Natural killer cell (primary cell): ENCODE measurements at regions not wholly inside any gene's neighbourhood (a gene's known extent, or its start where the extent isn't known, plus 50 kb on each side); places are given as distances from the start of the nearest gene placed in this dataset.

ENCODE experiments used
- ATAC-seq, 3 donors: fragments of 150-1000 bp in 2 of 3; fragments of 200-7000 bp in 1 of 3; cut with Tn5 transposase; 1 replicate in 1 of 3; 2 replicates in 2 of 3; pipeline ENCODE4 v1.10.0; 2021; ENCODE audit warnings: mild to moderate bottlenecking in 2 of 3, moderate library complexity in 2 of 3
- DNase-seq, 2 donors: peaks; one replicate each; pipeline versions ENCODE4 v3.0.0 to v3.0.0-alpha.2; 2013 to 2021; ENCODE audit warnings: mixed read lengths in 1 of 2
- H3K27ac ChIP-seq: one replicate; pipeline ENCODE4 v1.5.1; 2013; ENCODE audit warnings: mild to moderate bottlenecking, low read length
- H3K27me3 ChIP-seq: one replicate; pipeline ENCODE4 v1.6.1; 2013; ENCODE audit warnings: low read length; ENCODE audit not compliant: control insufficient read depth, insufficient read depth
- H3K36me3 ChIP-seq: one replicate; pipeline ENCODE4 v1.6.1; 2013; ENCODE audit warnings: low read length; ENCODE audit not compliant: control insufficient read depth, insufficient read depth
- H3K4me1 ChIP-seq: one replicate; pipeline ENCODE4 v1.6.1; 2013; ENCODE audit warnings: low read length; ENCODE audit not compliant: control insufficient read depth, insufficient read depth
- H3K4me3 ChIP-seq: one replicate; pipeline ENCODE4 v1.5.1; 2013; ENCODE audit warnings: low read length
- H3K9me3 ChIP-seq: one replicate; pipeline ENCODE4 v1.6.1; 2013; ENCODE audit warnings: low read length; ENCODE audit not compliant: control insufficient read depth, insufficient read depth
- H3K27ac Mint-ChIP-seq, 2 donors: one replicate each; pipeline ENCODE4 v1.8.0; 2022; ENCODE audit warnings: mild to moderate bottlenecking in 2 of 2, mixed read lengths in 2 of 2, moderate library complexity in 1 of 2
- H3K27me3 Mint-ChIP-seq, 2 donors: one replicate each; pipeline ENCODE4 v1.8.0; 2022; ENCODE audit warnings: low read depth in 2 of 2, mixed read lengths in 2 of 2
- H3K36me3 Mint-ChIP-seq: one replicate; pipeline ENCODE4 v1.8.0; 2022; ENCODE audit warnings: mixed read lengths
- H3K4me1 Mint-ChIP-seq, 2 donors: one replicate each; pipeline ENCODE4 v1.8.0; 2022; ENCODE audit warnings: mixed read lengths in 2 of 2
- H3K4me3 Mint-ChIP-seq: one replicate; pipeline ENCODE4 v1.8.0; 2022; ENCODE audit warnings: mild to moderate bottlenecking, moderate library complexity, mixed read lengths
- H3K9me3 Mint-ChIP-seq, 2 donors: one replicate each; pipeline ENCODE4 v1.8.0; 2022; ENCODE audit warnings: mixed read lengths in 2 of 2
- CTCF ChIP-seq: fragments of 200-600 bp; IDR thresholded peaks from one replicate; pipeline ENCODE4 v1.8.0; 2022; ENCODE audit warnings: antibody characterized with exemption
- WGBS: methylation state at CpG from one replicate; pipeline ENCODE4 v1.1.7; 2013; ENCODE audit warnings: missing lambda C conversion rate; ENCODE audit not compliant: insufficient coverage; 5-methylcytosine and 5-hydroxymethylcytosine counted together
- intact Hi-C: fragments of 100-400 bp; cut with micrococcal nuclease; formaldehyde crosslinking; loops from one replicate; pipeline ENCODE4 v1.14.2; 2022

- no peak overlapping the region for H3K27ac Mint-ChIP-seq
- intact Hi-C loops = no loop called here
- Histone ChIP-seq H3K4me3 (no peak overlapping the region), H3K27ac (no peak overlapping the region), H3K4me1 (no peaks in the 10 kb centered on the region), H3K27me3 (no peaks in the 10 kb centered on the region), H3K9me3 (no peaks in the 10 kb centered on the region), H3K36me3 (no peaks in the 10 kb centered on the region)
- DNase-seq (no peak), ATAC-seq (no peak)
- H3K4me1 Mint-ChIP-seq = no peaks in the 10 kb centered on the region
- no peak overlapping the region for H3K4me3 Mint-ChIP-seq
- TF ChIP-seq CTCF = no peak
- H3K36me3 Mint-ChIP-seq = no peaks in the 10 kb centered on the region
- H3K27me3 Mint-ChIP-seq = peaks cover 5 to 26% of the 10 kb centered on the region in 2 donors
- no peaks in the 10 kb centered on the region for H3K9me3 Mint-ChIP-seq
- WGBS = 100% methylated on average over 1 of the region's 1 CpG
Measured at GRCh38 chr10:120776442-120776841, 74.7 kb upstream of the WDR11 start.

GRCh38 chr10:120782336-120782735 is 68.8 kb upstream of the WDR11 start:
- Histone ChIP-seq H3K9me3 (no peaks in the 10 kb centered on the region), H3K27me3 (no peaks in the 10 kb centered on the region), H3K27ac (no peak overlapping the region), H3K36me3 (no peaks in the 10 kb centered on the region), H3K4me3 (no peak overlapping the region), H3K4me1 (no peaks in the 10 kb centered on the region)
- TF ChIP-seq CTCF = no peak
- Mint-ChIP-seq H3K36me3 (no peaks in the 10 kb centered on the region), H3K27me3 (peaks cover 3 to 7% of the 10 kb centered on the region in 2 donors), H3K4me1 (no peaks in the 10 kb centered on the region), H3K9me3 (no peaks in the 10 kb centered on the region), H3K27ac (no peak overlapping the region), H3K4me3 (no peak overlapping the region)
- 93% methylated on average over 3 of the region's 3 CpGs for whole genome bisulfite sequencing
- DNase-seq = no peak
- intact Hi-C loops = no loop called here
- no peak for ATAC-seq

GRCh38 chr10:120783098-120783497 is 68.1 kb upstream of the WDR11 start:
- peaks cover 6 to 7% of the 10 kb centered on the region in 2 donors for H3K27me3 Mint-ChIP-seq
- no peak overlapping the region for H3K27ac Mint-ChIP-seq
- ATAC-seq (no peak), DNase-seq (no peak)
- H3K36me3 ChIP-seq = no peaks in the 10 kb centered on the region
- H3K4me1 Mint-ChIP-seq = no peaks in the 10 kb centered on the region
- no peaks in the 10 kb centered on the region for H3K9me3 ChIP-seq
- no peaks in the 10 kb centered on the region for H3K27me3 ChIP-seq
- no peak for TF ChIP-seq CTCF
- H3K4me1 ChIP-seq = no peaks in the 10 kb centered on the region
- no peaks in the 10 kb centered on the region for H3K36me3 Mint-ChIP-seq
- no peak overlapping the region for H3K4me3 Mint-ChIP-seq
- WGBS = 89% methylated on average over 5 of the region's 5 CpGs
- H3K27ac ChIP-seq = no peak overlapping the region
- intact Hi-C loops = no loop called here
- H3K9me3 Mint-ChIP-seq = no peaks in the 10 kb centered on the region
- H3K4me3 ChIP-seq = no peak overlapping the region

- no peaks in the 10 kb centered on the region for H3K4me1 Mint-ChIP-seq
Measured at GRCh38 chr10:120783867-120784266, 67.3 kb upstream of the WDR11 start.

More at GRCh38 chr10:120783867-120784266, 67.3 kb upstream of the WDR11 start:
- no peak overlapping the region for H3K4me3 ChIP-seq
- intact Hi-C loops = no loop called here
- Mint-ChIP-seq H3K27ac (no peak overlapping the region), H3K27me3 (peaks cover 6 to 7% of the 10 kb centered on the region in 2 donors), H3K4me3 (no peak overlapping the region), H3K9me3 (no peaks in the 10 kb centered on the region), H3K36me3 (no peaks in the 10 kb centered on the region)
- no peak for TF ChIP-seq CTCF
- DNase-seq = no peak
- H3K27me3 ChIP-seq = no peaks in the 10 kb centered on the region
- no peak for ATAC-seq
- H3K27ac ChIP-seq = no peak overlapping the region
- H3K4me1 ChIP-seq = no peaks in the 10 kb centered on the region
- no peaks in the 10 kb centered on the region for H3K36me3 ChIP-seq
- H3K9me3 ChIP-seq = no peaks in the 10 kb centered on the region
- WGBS = 51% methylated on average over 4 of the region's 6 CpGs
